Coronary artery (tissue), 2 donors: ENCODE measurements at regions not wholly inside any gene's neighbourhood (a gene's known extent, or its start where the extent isn't known, plus 50 kb on each side); places are given as distances from the start of the nearest gene placed in this dataset.

Source experiments
- DNase-seq: peaks from one replicate; pipeline ENCODE4 v3.0.0-alpha.2; 2017; ENCODE audit warnings: low spot score
- H3K27ac ChIP-seq, 2 donors: fragments of 200-600 bp; sonication (generic); one replicate each; pipeline ENCODE4 v1.5.1; 2016 to 2019
- H3K4me3 ChIP-seq: fragments of 200-600 bp; sonication (generic); 2 replicates; pipeline ENCODE4 v1.5.1; 2016; ENCODE audit warnings: mild to moderate bottlenecking, moderate library complexity
- CTCF ChIP-seq: fragments of 200-600 bp; sonication (generic); IDR thresholded peaks from one replicate; pipeline ENCODE4 v1.5.1; 2019; ENCODE audit warnings: antibody characterized with exemption

GRCh38 chr4:66647476-66647875, 897.8 kb downstream of the CENPC start:
- no peak for DNase-seq
- Histone ChIP-seq H3K4me3 (no peak overlapping the region), H3K27ac (no peak overlapping the region)
- TF ChIP-seq CTCF, result no peak

GRCh38 chr4:66640233-66640990, 904.9 kb downstream of the CENPC start:
- no peak overlapping the region for H3K4me3 ChIP-seq
- no peak for TF ChIP-seq CTCF
- no peak for DNase-seq
- H3K27ac ChIP-seq, result no peak overlapping the region

GRCh38 chr4:66639361-66639760, 905.9 kb downstream of the CENPC start:
- DNase-seq, result no peak
- no peak overlapping the region for H3K27ac ChIP-seq
- H3K4me3 ChIP-seq, result no peak overlapping the region
- no peak for TF ChIP-seq CTCF

- DNase-seq, result no peak
- no peak for TF ChIP-seq CTCF
- H3K4me3 ChIP-seq, result no peak overlapping the region
- no peak overlapping the region for H3K27ac ChIP-seq
Observed at GRCh38 chr4:66636349-66636748, 909.0 kb downstream of the CENPC start.

GRCh38 chr4:66633477-66633876, 911.8 kb downstream of the CENPC start:
- TF ChIP-seq CTCF, result no peak
- no peak for DNase-seq
- no peak overlapping the region for H3K27ac ChIP-seq
- no peak overlapping the region for H3K4me3 ChIP-seq

GRCh38 chr4:66629927-66630326, 915.4 kb downstream of the CENPC start:
- Histone ChIP-seq H3K27ac (no peak overlapping the region), H3K4me3 (no peak overlapping the region)
- TF ChIP-seq CTCF, result no peak
- DNase-seq, result no peak

- H3K4me3 ChIP-seq, result no peak overlapping the region
- no peak overlapping the region for H3K27ac ChIP-seq
- no peak for DNase-seq
- TF ChIP-seq CTCF, result no peak
Observed at GRCh38 chr4:66628146-66628545, 917.2 kb downstream of the CENPC start.
